ENCODE measurements at regions not wholly inside any gene's neighbourhood (a gene's known extent, or its start where the extent isn't known, plus 50 kb on each side); places are given as distances from the start of the nearest gene placed in this dataset.

GRCh38 chr14:86766469-86766868 lies 1226.5 kb downstream of the GALC start:
- TF ChIP-seq EZH2 (IDR thresholded peaks at IDR 0.05; ENCODE audit: borderline replicate concordance, low read depth, low read length, severe bottlenecking) = no peak
- TF ChIP-seq CTCF (IDR thresholded peaks at IDR 0.05; ENCODE audit: borderline replicate concordance, extremely low read depth, low read length, poor library complexity, severe bottlenecking) = no peak
